HFFc6 (cell line): ENCODE measurements at regions not wholly inside any gene's neighbourhood (a gene's known extent, or its start where the extent isn't known, plus 50 kb on each side); places are given as distances from the start of the nearest gene placed in this dataset.
A peak's percentile ranks its signal among the peaks of the same experiment; 100 is the strongest.

Source experiments
- DNase-seq: peaks from one replicate; pipeline ENCODE4 v3.0.0-alpha.2; 2018
- H3K27ac Mint-ChIP-seq: 2 replicates; pipeline ENCODE4 v1.8.0; 2020; ENCODE audit warnings: mild to moderate bottlenecking, mixed read lengths
- H3K27me3 Mint-ChIP-seq: 2 replicates; pipeline ENCODE4 v1.8.0; 2021; ENCODE audit warnings: mild to moderate bottlenecking, moderate library complexity, mixed read lengths; ENCODE audit not compliant: insufficient read depth
- H3K36me3 Mint-ChIP-seq: 2 replicates; pipeline ENCODE4 v1.8.0; 2021; ENCODE audit warnings: low read depth, mixed read lengths
- H3K4me1 Mint-ChIP-seq: 2 replicates; pipeline ENCODE4 v1.8.0; 2020; ENCODE audit warnings: low read depth, mixed read lengths
- H3K4me3 Mint-ChIP-seq: 2 replicates; pipeline ENCODE4 v1.8.0; 2020; ENCODE audit warnings: mild to moderate bottlenecking, moderate library complexity, mixed read lengths
- H3K9me3 Mint-ChIP-seq: 2 replicates; pipeline ENCODE4 v1.8.0; 2020; ENCODE audit warnings: mild to moderate bottlenecking, mixed read lengths
- CTCF ChIP-seq: fragments of 200-600 bp; sonication (generic); IDR thresholded peaks from 2 replicates; pipeline ENCODE4 v1.5.0; 2021; ENCODE audit warnings: antibody characterized with exemption, mild to moderate bottlenecking

- Mint-ChIP-seq H3K27me3 (peaks cover 5% of the 10 kb centered on the region), H3K4me1 (peaks cover 25% of the 10 kb centered on the region), H3K9me3 (no peaks in the 10 kb centered on the region), H3K27ac (peak overlapping the region; percentile 84), H3K4me3 (peak overlapping the region; percentile 77), H3K36me3 (peaks cover 9% of the 10 kb centered on the region)
- no peak for TF ChIP-seq CTCF
- peak; percentile 51 for DNase-seq
Measured at GRCh38 chr11:130782361-130783222, 133.7 kb downstream of the SNX19 start.

- peaks cover 4% of the 10 kb centered on the region for H3K27me3 Mint-ChIP-seq
- H3K4me3 Mint-ChIP-seq = no peak overlapping the region; the same call in 1 of the 2 replicates
- H3K27ac Mint-ChIP-seq = peak overlapping the region; percentile 84; the same call in 1 of the 2 replicates
- no peak for DNase-seq
- H3K36me3 Mint-ChIP-seq = peaks cover 7% of the 10 kb centered on the region; the same call in 1 of the 2 replicates
- H3K4me1 Mint-ChIP-seq = peaks cover 31% of the 10 kb centered on the region
- H3K9me3 Mint-ChIP-seq = no peaks in the 10 kb centered on the region
- no peak for TF ChIP-seq CTCF
Measured at GRCh38 chr11:130783323-130783722, 133.0 kb downstream of the SNX19 start.

GRCh38 chr11:130785380-130786116 lies 130.7 kb downstream of the SNX19 start:
- H3K27ac Mint-ChIP-seq = no peak overlapping the region
- peak; percentile 54 for DNase-seq

GRCh38 chr11:130786586-130786985 lies 129.7 kb downstream of the SNX19 start:
- no peak overlapping the region for H3K27ac Mint-ChIP-seq

More at GRCh38 chr11:130785380-130786116, 130.7 kb downstream of the SNX19 start:
- H3K4me1 Mint-ChIP-seq = peaks cover 31% of the 10 kb centered on the region
- no peak for TF ChIP-seq CTCF
- peaks cover 6% of the 10 kb centered on the region for H3K9me3 Mint-ChIP-seq
- peaks cover 9% of the 10 kb centered on the region for H3K27me3 Mint-ChIP-seq
- H3K4me3 Mint-ChIP-seq = no peak overlapping the region
- peaks cover 7% of the 10 kb centered on the region; the same call in 1 of the 2 replicates for H3K36me3 Mint-ChIP-seq

More at GRCh38 chr11:130786586-130786985, 129.7 kb downstream of the SNX19 start:
- no peak for DNase-seq
- H3K4me3 Mint-ChIP-seq = no peak overlapping the region
- peaks cover 17% of the 10 kb centered on the region for H3K36me3 Mint-ChIP-seq
- TF ChIP-seq CTCF = no peak
- peaks cover 31% of the 10 kb centered on the region for H3K4me1 Mint-ChIP-seq
- H3K9me3 Mint-ChIP-seq = peaks cover 16% of the 10 kb centered on the region
- peaks cover 17% of the 10 kb centered on the region for H3K27me3 Mint-ChIP-seq
